GM06990 (cell line): ENCODE measurements at regions not wholly inside any gene's neighbourhood (a gene's known extent, or its start where the extent isn't known, plus 50 kb on each side); places are given as distances from the start of the nearest gene placed in this dataset.
A peak's percentile ranks its signal among the peaks of the same experiment; 100 is the strongest.

Experiments
- DNase-seq: peaks from one replicate; pipeline ENCODE4 v3.0.0-alpha.2; 2011; ENCODE audit not compliant: insufficient read length; ENCODE audit errors: extremely low read depth
- H3K27me3 ChIP-seq: replicated peaks from 2 replicates; pipeline ENCODE4 v1.6.0; 2011; ENCODE audit warnings: low read length; ENCODE audit not compliant: control insufficient read depth, insufficient read depth
- H3K36me3 ChIP-seq: 2 replicates; pipeline ENCODE4 v1.5.1; 2011; ENCODE audit warnings: low read length; ENCODE audit not compliant: control insufficient read depth, insufficient read depth
- H3K4me3 ChIP-seq: replicated peaks from 2 replicates; pipeline ENCODE4 v1.5.1; 2011; ENCODE audit warnings: low read depth, mild to moderate bottlenecking, control low read depth, low read length
- CTCF ChIP-seq: IDR thresholded peaks from 2 replicates; pipeline ENCODE4 v1.5.1; 2011; ENCODE audit warnings: low read length, control low read depth, mild to moderate bottlenecking, inconsistent platforms; ENCODE audit not compliant: insufficient read depth, poor library complexity, severe bottlenecking

- TF ChIP-seq CTCF = no peak
- Histone ChIP-seq H3K27me3 (no peaks in the 10 kb centered on the region), H3K36me3 (no peaks in the 10 kb centered on the region), H3K4me3 (no peak overlapping the region)
- DNase-seq = no peak
These were observed 813.4 kb downstream of the MAFB start for GRCh38 chr20:39875492-39876110.

GRCh38 chr20:39874049-39874893 is 814.8 kb downstream of the MAFB start:
- TF ChIP-seq CTCF = peak; percentile 94
- no peaks in the 10 kb centered on the region for H3K36me3 ChIP-seq
- no peaks in the 10 kb centered on the region for H3K27me3 ChIP-seq
- H3K4me3 ChIP-seq = no peak overlapping the region
- DNase-seq = peak; percentile 24

GRCh38 chr20:39873286-39873685 is 815.8 kb downstream of the MAFB start:
- TF ChIP-seq CTCF = no peak
- DNase-seq = no peak
- no peak overlapping the region for H3K4me3 ChIP-seq
- no peaks in the 10 kb centered on the region for H3K36me3 ChIP-seq
- no peaks in the 10 kb centered on the region for H3K27me3 ChIP-seq

- DNase-seq = no peak
- no peak for TF ChIP-seq CTCF
- no peaks in the 10 kb centered on the region for H3K36me3 ChIP-seq
These were observed 818.0 kb downstream of the MAFB start for GRCh38 chr20:39871013-39871412.

GRCh38 chr20:39865446-39865845 is 823.6 kb downstream of the MAFB start:
- H3K36me3 ChIP-seq = no peaks in the 10 kb centered on the region
- no peak overlapping the region for H3K4me3 ChIP-seq
- no peak for DNase-seq
- no peak for TF ChIP-seq CTCF
- H3K27me3 ChIP-seq = no peaks in the 10 kb centered on the region

More at GRCh38 chr20:39871013-39871412, 818.0 kb downstream of the MAFB start:
- no peak overlapping the region for H3K4me3 ChIP-seq
- H3K27me3 ChIP-seq = no peaks in the 10 kb centered on the region
